Tibial nerve (tissue), 4 donors: ENCODE measurements at regions not wholly inside any gene's neighbourhood (a gene's known extent, or its start where the extent isn't known, plus 50 kb on each side); places are given as distances from the start of the nearest gene placed in this dataset.

Source experiments
- CTCF ChIP-seq, 5 experiments: fragments of 200-600 bp in 3 of 5; fragments of 450-650 bp in 2 of 5; sonication (generic) in 3 of 5; IDR thresholded peaks; one replicate each; pipeline ENCODE4 v1.5.1; 2016 to 2019; ENCODE audit warnings: antibody characterized with exemption in 5 of 5, mild to moderate bottlenecking in 3 of 5, moderate library complexity in 2 of 5
- EP300 ChIP-seq, 2 donors: sonication (generic); formaldehyde crosslinking; IDR thresholded peaks; one replicate each; pipeline ENCODE4 v1.6.1; 2017; ENCODE audit warnings: antibody characterized with exemption in 2 of 2, mild to moderate bottlenecking in 1 of 2
- POLR2A ChIP-seq, 2 donors: fragments of 450-650 bp; IDR thresholded peaks; one replicate each; pipeline ENCODE4 v1.6.1; 2017; ENCODE audit warnings: antibody characterized with exemption in 2 of 2, mild to moderate bottlenecking in 2 of 2, moderate library complexity in 2 of 2

- no peak for TF ChIP-seq CTCF (IDR thresholded peaks at IDR 0.05)
- no peak for TF ChIP-seq POLR2A (IDR thresholded peaks at IDR 0.05)
- no peak for TF ChIP-seq EP300 (IDR thresholded peaks at IDR 0.05)
Measured at GRCh38 chr2:172246649-172247048, 143.9 kb upstream of the DLX2 start.
